HG03196 (cell line): ENCODE measurements at regions not wholly inside any gene's neighbourhood (a gene's known extent, or its start where the extent isn't known, plus 50 kb on each side); places are given as distances from the start of the nearest gene placed in this dataset.

Experiments
- ATAC-seq: cut with Tn5 transposase; IDR thresholded peaks from one replicate; pipeline ENCODE4 v1.9.1; 2021; ENCODE audit not compliant: unreplicated experiment

GRCh38 chr15:39359771-39360170, 221.1 kb upstream of the THBS1 start:
- ATAC-seq, result no peak

GRCh38 chr15:39360452-39360851, 220.4 kb upstream of the THBS1 start:
- ATAC-seq, result no peak

- no peak for ATAC-seq
These were observed 219.4 kb upstream of the THBS1 start for GRCh38 chr15:39361497-39361896.

- no peak for ATAC-seq
These were observed 217.9 kb upstream of the THBS1 start for GRCh38 chr15:39362821-39363561.

GRCh38 chr15:39363761-39364586, 216.9 kb upstream of the THBS1 start:
- no peak for ATAC-seq

GRCh38 chr15:39364721-39365120, 216.2 kb upstream of the THBS1 start:
- no peak for ATAC-seq

GRCh38 chr15:39365161-39365560, 215.7 kb upstream of the THBS1 start:
- ATAC-seq, result no peak

GRCh38 chr15:39365873-39366272, 215.0 kb upstream of the THBS1 start:
- no peak for ATAC-seq

- no peak for ATAC-seq
These were observed 213.3 kb upstream of the THBS1 start for GRCh38 chr15:39367596-39367995.

- ATAC-seq, result no peak
These were observed 211.1 kb upstream of the THBS1 start for GRCh38 chr15:39369768-39370167.

GRCh38 chr15:39376371-39376909, 204.4 kb upstream of the THBS1 start:
- ATAC-seq, result no peak

- no peak for ATAC-seq
These were observed 199.4 kb upstream of the THBS1 start for GRCh38 chr15:39381517-39381916.

GRCh38 chr15:39388118-39388517, 192.8 kb upstream of the THBS1 start:
- no peak for ATAC-seq

GRCh38 chr15:39391230-39391629, 189.6 kb upstream of the THBS1 start:
- ATAC-seq, result no peak

- no peak for ATAC-seq
These were observed 188.3 kb upstream of the THBS1 start for GRCh38 chr15:39392469-39393047.

- no peak for ATAC-seq
These were observed 187.1 kb upstream of the THBS1 start for GRCh38 chr15:39393575-39394335.

GRCh38 chr15:39394496-39394895, 186.4 kb upstream of the THBS1 start:
- no peak for ATAC-seq

- ATAC-seq, result no peak
These were observed 183.8 kb upstream of the THBS1 start for GRCh38 chr15:39396979-39397615.

- ATAC-seq, result no peak
These were observed 183.0 kb upstream of the THBS1 start for GRCh38 chr15:39397883-39398282.

- no peak for ATAC-seq
These were observed 181.3 kb upstream of the THBS1 start for GRCh38 chr15:39399600-39399999.
